Coronary artery (tissue), 2 donors: ENCODE measurements at regions not wholly inside any gene's neighbourhood (a gene's known extent, or its start where the extent isn't known, plus 50 kb on each side); places are given as distances from the start of the nearest gene placed in this dataset.

Experiments
- DNase-seq: peaks from one replicate; pipeline ENCODE4 v3.0.0-alpha.2; 2017; ENCODE audit warnings: low spot score
- H3K27ac ChIP-seq, 2 donors: fragments of 200-600 bp; sonication (generic); one replicate each; pipeline ENCODE4 v1.5.1; 2016 to 2019
- H3K4me3 ChIP-seq: fragments of 200-600 bp; sonication (generic); 2 replicates; pipeline ENCODE4 v1.5.1; 2016; ENCODE audit warnings: mild to moderate bottlenecking, moderate library complexity
- TF ChIP-seq, protein P1 (sequence below): fragments of 200-600 bp; sonication (generic); IDR thresholded peaks from one replicate; pipeline ENCODE4 v1.5.1; 2019; ENCODE audit warnings: antibody characterized with exemption

DNA sequence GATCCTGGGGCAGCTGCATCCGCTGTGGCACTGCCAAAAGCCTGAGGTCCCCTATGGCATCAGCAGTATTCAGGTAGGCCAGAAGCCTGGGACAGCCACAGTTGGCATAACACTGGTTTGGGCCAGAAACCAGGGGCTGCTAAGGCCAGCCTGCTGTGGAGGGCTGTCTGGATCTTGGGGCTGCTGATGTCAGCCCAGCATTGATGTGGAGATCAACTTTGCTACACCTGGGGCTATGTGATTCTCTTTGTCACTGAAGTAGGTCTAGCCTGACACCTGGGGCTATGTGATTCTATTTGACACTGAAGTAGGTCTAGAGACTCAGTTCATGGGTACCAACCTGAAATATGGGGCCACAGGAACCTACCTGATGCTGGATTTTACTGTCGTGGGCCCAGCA lies 411.5 kb downstream of the RASEF start:
- no peak for DNase-seq
- TF ChIP-seq, protein P1, sequence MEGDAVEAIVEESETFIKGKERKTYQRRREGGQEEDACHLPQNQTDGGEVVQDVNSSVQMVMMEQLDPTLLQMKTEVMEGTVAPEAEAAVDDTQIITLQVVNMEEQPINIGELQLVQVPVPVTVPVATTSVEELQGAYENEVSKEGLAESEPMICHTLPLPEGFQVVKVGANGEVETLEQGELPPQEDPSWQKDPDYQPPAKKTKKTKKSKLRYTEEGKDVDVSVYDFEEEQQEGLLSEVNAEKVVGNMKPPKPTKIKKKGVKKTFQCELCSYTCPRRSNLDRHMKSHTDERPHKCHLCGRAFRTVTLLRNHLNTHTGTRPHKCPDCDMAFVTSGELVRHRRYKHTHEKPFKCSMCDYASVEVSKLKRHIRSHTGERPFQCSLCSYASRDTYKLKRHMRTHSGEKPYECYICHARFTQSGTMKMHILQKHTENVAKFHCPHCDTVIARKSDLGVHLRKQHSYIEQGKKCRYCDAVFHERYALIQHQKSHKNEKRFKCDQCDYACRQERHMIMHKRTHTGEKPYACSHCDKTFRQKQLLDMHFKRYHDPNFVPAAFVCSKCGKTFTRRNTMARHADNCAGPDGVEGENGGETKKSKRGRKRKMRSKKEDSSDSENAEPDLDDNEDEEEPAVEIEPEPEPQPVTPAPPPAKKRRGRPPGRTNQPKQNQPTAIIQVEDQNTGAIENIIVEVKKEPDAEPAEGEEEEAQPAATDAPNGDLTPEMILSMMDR = no peak

DNA sequence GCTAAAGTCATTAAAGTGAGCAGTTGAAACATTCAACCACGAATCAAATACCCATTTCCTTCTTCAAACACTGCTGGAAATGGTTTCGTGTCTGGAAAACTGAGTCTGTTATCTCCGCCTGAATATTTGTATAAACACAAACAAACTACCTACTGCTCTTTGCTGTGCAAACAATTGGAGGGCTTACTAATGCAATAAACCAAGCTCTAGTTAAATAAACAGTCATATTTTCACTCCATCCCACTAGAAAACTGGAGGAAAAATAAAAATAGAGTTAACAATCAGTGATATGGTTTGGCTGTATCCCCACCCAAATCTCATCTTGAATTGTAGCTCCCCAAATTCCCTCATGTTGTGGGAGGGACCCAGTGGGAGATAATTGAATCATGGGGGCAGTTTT lies 397.6 kb downstream of the RASEF start:
- no peak for DNase-seq

More for the DNA sequence above, 411.5 kb downstream of the RASEF start:
- no peak overlapping the region for H3K27ac ChIP-seq
- H3K4me3 ChIP-seq = no peak overlapping the region

DNA sequence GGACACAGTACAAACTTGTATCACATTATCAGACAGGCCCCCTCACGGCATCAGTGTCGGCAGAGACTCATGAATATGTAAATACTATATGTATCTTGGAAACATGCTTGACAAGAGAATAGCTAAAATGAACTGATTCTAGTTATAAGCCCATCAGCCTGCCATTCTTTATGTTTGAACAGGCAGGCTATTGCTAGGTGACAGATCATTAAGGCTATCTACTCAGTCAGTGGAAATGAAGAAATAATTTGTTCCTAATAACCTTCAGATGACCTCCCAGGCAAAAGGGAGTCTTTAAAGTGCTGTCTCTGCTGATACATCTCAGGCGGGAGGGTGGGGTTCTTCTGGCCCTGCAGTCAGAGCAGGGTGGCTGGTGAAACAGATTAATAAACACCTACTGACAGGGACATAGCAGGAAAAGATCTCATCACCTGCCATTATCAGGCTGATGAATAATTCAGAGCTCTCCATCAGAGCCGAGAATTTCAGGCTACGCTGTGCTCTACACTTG lies 394.2 kb downstream of the RASEF start:
- Histone ChIP-seq H3K4me3 (no peak overlapping the region), H3K27ac (no peak overlapping the region)
- TF ChIP-seq, protein P1 = no peak
- no peak for DNase-seq

More for the DNA sequence above, 397.6 kb downstream of the RASEF start:
- Histone ChIP-seq H3K4me3 (no peak overlapping the region), H3K27ac (no peak overlapping the region)
- TF ChIP-seq, protein P1 = no peak

DNA sequence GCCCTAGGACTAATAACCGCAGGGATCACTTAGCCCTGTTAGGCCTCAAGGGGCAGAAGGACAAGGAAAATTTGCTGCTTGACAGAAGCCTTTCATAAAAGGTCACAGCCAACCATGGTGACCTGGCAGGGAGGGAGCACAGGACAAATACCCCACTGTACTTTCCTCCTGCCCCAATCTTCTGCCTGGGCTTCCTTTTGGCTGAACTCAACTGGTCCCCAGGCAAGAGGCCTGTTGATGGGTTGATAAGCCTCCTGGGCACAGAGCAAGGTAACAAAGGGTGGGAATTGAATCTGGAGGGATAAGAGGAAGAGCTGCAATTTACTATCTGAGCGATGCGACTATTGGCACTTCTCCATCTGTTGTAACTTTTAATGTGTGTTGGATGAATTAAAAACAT lies 392.9 kb downstream of the RASEF start:
- H3K4me3 ChIP-seq = no peak overlapping the region
- TF ChIP-seq, protein P1 = no peak
- no peak for DNase-seq
- no peak overlapping the region for H3K27ac ChIP-seq

DNA sequence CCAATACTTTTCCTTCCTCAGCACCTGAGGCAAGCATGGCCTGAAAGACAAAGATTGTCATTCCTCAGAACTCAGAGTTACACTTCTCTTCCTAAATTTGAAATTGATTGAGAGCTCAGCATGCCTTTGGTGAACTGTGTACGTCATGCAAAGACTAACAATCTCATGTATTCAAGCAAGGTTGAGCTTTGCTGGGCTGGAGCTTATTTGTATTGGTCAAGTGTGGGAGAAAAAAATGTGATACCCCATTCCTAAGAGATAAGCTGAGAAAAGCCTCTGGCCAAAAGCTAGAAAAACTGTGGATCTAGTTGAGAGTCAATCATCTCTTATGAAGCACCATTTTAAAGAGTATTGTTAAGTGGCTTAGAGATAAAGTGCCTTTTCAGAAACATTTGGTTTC lies 392.2 kb downstream of the RASEF start:
- DNase-seq = no peak
- H3K4me3 ChIP-seq = no peak overlapping the region
- TF ChIP-seq, protein P1 = no peak
- H3K27ac ChIP-seq = no peak overlapping the region

DNA sequence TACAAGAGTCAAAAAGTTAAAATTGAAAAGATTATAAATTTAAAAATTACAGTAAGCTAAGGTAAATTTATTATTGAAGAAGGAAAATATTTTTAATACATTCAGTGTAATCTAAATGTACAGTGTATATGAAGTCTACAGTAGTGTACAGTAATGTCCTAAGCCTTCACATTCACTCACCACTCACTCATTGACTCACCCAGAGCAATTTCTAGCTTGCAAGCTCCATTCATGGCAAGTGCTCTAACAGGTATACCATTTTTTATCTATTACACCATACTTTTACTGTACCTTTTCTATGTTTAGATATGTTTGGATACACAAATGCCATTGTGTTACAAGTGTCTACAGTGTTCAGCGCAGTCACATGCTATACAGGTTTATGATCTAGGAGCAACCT lies 389.7 kb downstream of the RASEF start:
- Histone ChIP-seq H3K4me3 (no peak overlapping the region), H3K27ac (no peak overlapping the region)
- no peak for DNase-seq
- TF ChIP-seq, protein P1 = no peak

DNA sequence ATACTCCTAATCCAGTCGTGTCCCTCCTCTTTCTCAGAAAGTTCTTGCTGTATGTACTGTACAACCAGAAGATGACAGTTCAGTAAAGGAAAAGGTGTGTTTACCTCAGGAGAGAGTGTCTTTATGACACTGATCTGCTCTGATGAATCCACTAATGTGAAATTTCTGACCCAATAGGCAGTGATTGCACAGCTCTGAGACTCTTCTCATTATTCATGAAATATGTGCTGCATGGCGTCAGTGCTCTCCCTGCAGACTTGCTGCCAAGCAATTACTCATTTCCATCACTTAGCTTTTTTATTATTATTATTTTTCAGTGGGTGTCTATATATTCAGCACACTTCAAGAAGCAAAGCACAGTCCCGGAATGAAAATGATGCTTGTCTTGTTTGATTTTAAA lies 389.0 kb downstream of the RASEF start:
- DNase-seq = no peak
- TF ChIP-seq, protein P1 = no peak
- no peak overlapping the region for H3K27ac ChIP-seq
- no peak overlapping the region for H3K4me3 ChIP-seq
